HUDEP-2 (cell line): ENCODE measurements at regions not wholly inside any gene's neighbourhood (a gene's known extent, or its start where the extent isn't known, plus 50 kb on each side); places are given as distances from the start of the nearest gene placed in this dataset.

Experiments
- DNase-seq, 76 experiments: peaks; one replicate each; lab custom pipeline; 2025; ENCODE audit not compliant: unreplicated experiment in 76 of 76; lab: John Stamatoyannopoulos, UW

DNA sequence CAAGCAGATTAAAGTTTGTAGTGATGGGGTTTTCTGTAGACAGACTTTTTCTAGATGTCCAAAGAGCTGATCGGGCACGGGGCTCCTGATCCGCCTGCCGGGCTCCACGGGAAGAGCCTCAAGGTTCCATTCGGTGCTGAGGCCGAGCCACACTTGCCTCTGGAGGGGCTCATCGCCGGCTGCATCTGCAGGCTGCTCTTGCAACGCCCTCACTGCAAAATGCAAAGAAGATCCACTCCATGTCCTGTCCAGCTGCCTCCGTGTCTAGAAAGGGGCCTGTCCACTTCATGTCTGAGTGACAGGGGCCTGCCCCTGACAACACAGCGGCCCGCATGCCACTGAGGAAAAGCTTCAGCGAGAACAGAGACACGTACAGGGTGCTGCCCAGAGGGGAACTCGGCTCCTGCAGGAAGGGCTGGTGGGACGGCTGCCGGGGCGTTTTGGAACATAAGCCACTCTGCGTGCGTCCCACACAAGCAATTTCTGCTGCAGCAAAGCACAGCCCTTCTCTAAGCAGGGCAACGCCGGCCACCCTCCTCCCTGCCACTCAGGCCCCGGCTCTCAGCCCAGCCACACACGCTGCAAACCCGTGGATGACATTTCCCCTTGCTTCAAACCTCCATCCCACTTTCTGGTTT lies 53.6 kb upstream of the CTDP1 start:
- DNase-seq: no peak

DNA sequence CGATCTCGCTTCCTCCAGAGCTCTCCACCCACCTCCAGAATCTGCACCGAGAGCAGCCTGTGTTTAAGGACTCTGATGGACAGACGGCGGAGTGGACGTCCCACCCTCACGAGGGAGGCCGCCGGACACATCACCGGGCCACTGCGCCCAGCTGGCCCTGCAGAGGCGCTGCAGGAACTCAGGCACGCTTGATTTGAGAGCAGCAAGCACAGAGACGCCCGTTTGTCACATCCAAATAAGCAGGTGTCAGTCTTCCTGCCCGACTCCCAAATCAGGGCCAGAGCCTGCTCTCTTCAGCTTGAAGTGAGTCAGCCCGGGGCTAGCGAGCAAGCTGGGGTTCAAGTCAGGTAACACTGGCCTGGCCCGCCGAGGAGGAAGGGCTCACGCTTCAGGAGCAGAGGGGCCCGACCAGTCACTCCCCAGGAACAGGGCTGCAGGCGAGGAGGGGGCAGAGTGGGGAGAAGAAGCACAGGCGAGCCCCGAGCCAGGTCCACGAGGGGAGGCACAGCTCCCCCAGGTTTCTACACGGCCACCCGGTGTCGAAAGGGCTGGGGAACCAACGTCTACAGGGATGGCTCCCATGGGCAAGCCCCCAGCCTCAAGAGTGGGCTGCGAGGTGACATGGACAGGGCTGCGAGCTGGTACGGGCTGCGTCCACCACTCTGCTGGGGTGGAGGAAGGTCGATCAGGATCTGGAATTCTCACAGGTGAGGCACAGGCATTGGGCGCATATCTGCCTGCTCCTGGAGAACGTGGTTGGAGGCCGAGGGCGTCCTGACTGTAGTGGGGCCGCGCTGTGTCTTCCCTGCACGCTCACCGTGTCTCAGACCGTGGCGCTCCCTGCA lies 52.5 kb upstream of the CTDP1 start:
- no peak for DNase-seq

DNA sequence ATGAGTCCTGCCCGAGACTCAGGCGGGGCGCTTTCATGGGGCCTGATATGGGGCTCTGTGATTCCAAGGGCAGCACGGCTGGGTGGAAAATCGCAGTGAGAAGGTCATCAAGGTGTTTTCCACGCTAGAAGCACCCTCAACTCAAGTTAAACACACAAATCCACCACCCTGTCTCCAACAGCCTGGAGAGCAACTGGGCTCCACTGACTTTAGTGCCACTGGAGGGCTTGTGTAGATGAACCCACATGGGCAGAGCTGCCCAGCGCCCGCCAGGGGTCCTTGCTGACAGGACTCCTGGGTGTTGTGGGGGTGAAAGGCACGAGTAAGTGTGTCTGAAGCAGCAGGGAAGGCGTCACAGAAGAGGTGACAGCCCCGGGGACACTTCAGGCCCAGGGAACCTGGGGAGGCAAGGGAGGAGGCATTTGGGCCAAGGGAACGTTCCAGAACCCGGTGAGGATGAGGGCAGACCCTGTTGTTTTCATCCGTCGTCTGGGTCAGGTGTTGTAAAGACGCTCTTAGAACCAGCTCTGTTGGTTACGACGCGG lies 51.8 kb upstream of the CTDP1 start:
- DNase-seq: no peak

DNA sequence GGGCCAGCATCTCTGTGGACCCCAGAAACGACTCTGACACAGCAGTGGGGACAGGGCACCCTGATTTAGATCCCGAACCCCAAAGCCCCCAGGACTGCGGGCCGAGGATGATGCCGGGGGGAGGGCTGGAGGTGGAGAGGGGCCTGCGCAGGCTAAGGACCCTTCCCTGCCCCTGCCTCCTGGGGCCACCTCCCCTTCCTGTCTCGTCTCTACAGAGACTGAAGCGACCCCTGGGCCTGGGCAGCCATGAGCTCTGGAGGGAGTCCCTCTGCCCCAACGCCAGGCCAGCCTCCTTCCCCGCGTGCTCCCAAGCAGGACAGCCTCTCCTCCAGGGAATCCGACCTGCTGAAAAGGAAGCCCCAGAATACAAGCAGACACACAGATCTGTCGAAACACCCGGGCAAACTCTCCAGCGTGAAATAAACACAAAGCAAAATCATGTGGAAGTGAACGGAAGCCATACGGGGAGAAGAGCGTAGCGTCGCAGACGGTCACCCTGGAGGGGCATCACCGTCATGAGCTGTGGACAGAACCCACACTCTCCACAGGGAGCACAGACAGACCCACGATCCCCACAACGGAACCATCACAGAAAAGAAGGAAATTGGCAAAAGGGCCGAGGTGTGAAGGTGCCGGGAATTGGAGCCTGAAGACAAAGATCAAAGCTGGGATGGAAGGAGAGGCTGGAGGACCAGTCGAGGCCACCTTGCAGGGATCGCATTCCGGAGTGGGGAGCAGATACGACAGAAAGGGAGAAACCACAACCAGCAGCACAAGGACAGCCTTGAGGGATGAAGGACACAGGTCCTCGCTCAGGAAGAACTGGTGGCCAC lies 51.0 kb upstream of the CTDP1 start:
- DNase-seq: no peak

DNA sequence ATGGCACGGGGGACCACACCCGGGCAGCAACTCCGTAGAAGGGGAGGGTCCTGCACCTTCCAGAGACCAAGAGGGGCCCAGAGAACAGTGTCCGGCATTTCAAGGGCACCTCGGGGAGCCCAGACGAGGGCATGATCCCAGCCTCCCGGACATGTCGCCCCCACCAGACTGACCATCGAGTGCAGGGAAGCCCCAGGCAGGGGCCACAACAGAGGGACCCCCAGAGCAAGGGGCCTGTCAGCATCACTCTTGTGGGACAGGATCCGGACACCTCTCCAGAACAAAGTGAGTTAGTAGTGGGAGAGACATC lies 50.4 kb upstream of the CTDP1 start:
- no peak for DNase-seq

DNA sequence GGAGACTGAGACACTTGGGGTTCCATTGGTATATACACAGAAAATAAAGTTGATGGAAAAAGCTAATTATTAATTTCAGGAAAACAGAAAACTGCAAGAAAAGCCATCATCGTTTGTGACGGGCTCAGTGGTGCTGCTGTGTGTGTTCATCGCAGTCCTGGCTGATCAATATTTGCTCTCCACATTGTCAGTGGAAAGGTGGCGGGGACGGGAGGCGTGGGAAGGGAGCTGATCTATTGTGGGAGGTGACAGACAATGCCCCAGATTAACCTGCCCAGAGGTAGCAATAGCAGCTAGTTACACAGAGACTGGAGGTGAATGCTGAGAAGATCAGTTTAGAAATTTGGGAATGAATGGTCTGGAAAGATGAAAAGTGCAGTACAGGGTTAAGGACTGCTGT lies 50.0 kb upstream of the CTDP1 start:
- DNase-seq: no peak
